GM19463 (cell line): ENCODE measurements at regions not wholly inside any gene's neighbourhood (a gene's known extent, or its start where the extent isn't known, plus 50 kb on each side); places are given as distances from the start of the nearest gene placed in this dataset.
"Not testable (repeated sequence)": the region's sequence is repeated elsewhere in the genome, so short reads cannot be mapped to it uniquely, and the experiment has no call there.

Experiments used
- ATAC-seq: cut with Tn5 transposase; IDR thresholded peaks from one replicate; pipeline ENCODE4 v1.9.1; 2021; ENCODE audit warnings: mild to moderate bottlenecking, moderate library complexity; ENCODE audit not compliant: unreplicated experiment

DNA sequence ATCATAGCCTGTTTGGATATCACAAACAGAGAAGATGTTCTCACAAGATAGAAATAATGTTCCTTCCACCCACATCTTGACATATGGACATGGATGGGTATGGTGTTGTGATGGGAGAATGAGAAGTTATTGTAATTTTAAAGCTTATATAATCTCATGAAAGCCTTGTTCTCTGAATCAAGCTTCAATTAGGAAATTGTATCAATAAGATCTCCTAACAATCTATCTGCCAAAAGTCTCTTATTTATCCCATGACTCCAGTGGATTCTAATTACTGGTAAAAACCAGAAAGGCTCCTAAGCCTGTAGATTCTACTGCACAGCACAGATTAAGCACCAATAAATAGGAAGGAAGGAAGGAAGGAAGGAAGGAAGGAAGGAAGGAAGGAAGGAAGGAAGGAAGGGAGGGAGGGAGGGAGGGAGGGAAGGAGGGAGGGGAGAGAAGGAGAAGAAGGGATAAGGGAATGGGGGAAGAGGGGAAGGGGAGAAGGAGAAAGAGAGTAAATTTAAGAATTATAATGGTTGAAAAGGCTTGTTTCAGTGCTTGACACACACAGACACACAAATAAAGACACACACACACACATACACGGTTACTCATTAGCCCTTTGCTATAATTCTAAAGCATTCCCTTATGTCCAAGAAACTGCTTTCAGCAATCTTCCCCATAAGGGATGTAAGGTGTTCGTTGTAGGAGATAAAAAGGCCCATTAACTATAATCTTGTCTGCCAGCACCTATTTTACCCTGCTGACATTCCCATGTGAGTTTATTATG is 258.0 kb upstream of the API5 start:
- ATAC-seq: no peak

- ATAC-seq: no peak
Measured at GRCh38 chr11:43067681-43068080, 244.1 kb upstream of the API5 start.

DNA sequence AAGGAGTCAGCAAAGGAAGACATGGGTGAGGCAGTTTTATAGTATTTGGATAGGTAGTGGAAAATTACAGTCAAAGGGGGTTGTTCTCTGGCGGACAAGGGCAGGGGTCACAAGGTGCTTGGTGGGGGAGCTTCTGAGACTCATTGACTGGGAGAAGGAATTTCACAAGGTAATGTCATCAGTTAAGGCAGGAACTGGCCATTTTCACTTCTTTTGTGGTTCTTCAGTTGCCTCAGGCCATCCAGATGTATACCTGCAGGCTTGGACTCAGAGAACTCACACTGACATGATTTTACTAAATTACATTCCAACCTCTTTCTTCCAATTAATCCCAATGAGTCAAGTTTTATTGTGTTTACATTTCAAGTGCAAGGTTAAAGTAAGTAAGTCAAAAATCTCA is 240.5 kb upstream of the API5 start:
- no peak for ATAC-seq

GRCh38 chr11:43072096-43072495 is 239.7 kb upstream of the API5 start:
- no peak for ATAC-seq

- ATAC-seq: no peak
Measured at GRCh38 chr11:43072911-43073310, 238.9 kb upstream of the API5 start.

- ATAC-seq: no peak
Measured at GRCh38 chr11:43074810-43075209, 237.0 kb upstream of the API5 start.

GRCh38 chr11:43101113-43101512 is 210.7 kb upstream of the API5 start:
- no peak for ATAC-seq

GRCh38 chr11:43116071-43116470 is 195.7 kb upstream of the API5 start:
- no peak for ATAC-seq

GRCh38 chr11:43119275-43119970 is 192.4 kb upstream of the API5 start:
- no peak for ATAC-seq

- no peak for ATAC-seq
Measured at GRCh38 chr11:43122546-43122945, 189.2 kb upstream of the API5 start.

- ATAC-seq: no peak
Measured at GRCh38 chr11:43123443-43123842, 188.4 kb upstream of the API5 start.

- no peak for ATAC-seq
Measured at GRCh38 chr11:43124272-43124935, 187.4 kb upstream of the API5 start.

DNA sequence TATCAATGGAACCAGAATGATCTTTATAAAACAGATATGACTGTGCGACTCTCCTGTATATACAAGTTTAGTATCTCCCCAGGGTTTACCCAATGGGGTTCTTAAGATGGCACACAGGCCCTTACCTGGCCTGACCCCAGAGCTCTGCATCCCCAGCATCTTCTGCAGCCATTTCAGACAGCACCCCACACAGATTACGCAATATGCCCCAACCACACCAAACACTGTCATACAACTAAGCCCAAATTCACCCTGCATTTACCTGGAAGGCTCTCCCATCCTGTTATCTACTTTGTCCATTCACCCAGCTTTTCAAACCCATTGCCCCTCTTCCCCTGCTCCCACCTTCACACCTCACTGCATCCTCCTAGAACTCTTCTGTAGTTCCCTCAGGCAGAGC is 182.5 kb upstream of the API5 start:
- no peak for ATAC-seq

DNA sequence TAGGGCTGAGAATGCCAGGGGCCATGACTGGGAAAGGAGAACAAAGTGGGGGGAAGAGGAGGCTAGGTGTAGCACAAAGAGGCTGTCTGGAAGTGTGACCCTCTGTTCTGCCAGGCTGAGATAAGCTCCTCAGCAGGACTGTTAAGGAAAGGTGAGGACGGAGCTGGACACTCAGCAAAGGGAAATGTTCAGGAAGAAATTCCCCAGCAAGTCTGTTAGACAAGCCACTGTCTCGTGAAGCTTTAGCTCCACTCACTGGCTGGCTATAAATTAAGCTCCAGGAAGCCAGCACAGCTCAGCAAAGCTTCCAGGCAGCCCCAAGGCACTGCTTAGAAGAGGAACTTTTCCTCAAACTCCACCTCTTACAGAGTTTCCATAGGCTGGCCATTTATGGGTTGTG is 181.2 kb upstream of the API5 start:
- ATAC-seq: no peak

DNA sequence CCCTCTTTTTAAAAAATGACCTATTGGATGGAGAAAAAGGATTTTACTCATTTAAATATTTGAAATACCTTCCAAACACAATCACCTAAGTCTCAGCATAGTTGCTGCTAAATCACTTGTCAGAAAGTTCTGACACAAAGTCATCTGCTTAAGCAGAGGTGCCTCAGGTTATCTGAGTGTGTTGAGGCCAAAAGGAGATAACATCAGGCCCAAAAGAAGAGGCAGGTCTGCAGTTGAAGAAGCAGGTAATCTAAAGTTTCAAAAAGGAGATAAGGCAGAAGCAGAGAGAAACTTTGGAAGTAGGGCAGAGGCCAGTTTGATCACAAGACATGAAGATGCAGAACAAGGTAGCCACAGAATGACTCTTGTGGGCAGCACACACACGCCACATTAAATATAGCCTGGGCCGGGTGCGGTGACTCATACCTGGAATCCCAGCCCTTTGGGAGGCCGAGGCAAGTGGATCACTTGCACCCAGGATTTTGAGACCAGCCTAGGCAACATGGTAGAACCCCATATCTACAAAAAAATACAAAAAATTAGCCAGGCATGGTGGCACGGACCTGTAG is 175.7 kb upstream of the API5 start:
- peak; percentile 83 for ATAC-seq

- ATAC-seq: no peak
Measured at GRCh38 chr11:43138621-43139140, 173.1 kb upstream of the API5 start.

- peak; percentile 89 for ATAC-seq
Measured at GRCh38 chr11:43145653-43146052, 166.1 kb upstream of the API5 start.

DNA sequence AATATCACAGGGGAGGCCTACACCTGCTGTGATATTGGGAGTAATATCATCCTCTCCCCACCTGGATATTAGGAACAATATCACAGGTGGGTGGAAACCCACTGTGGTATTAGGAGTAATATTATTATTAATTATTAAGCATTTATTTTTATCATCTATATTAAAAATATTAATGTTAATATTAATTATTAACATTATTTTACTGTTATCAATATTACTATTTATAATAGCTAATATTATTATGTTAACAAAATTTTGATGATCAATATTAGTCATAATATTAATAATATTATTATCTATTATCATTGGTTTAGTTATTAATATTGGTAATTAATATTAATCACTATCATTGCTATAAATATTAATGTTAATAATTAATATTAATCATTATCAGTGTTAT is 161.1 kb upstream of the API5 start:
- ATAC-seq: no peak

DNA sequence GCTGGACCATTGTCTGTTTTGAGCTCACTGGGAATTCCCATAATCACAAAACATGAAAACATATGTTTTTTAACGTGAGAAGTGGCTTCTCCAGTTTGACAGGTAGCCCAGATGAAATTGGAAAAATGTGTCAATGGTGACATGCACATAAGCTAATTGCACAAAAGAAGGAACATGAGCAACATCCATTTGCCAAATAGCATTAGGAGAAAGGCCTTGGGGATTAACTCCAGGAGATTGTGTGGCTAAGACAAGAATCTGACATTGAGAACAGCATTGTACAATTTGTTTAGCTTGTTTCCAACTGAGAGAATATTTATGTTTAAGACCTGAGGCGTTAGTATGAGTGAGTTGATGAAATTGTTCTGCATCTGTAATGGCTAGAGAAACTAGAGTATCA is 147.0 kb upstream of the API5 start:
- ATAC-seq: no peak

GRCh38 chr11:43165393-43165792 is 146.4 kb upstream of the API5 start:
- ATAC-seq: not testable (repeated sequence)

DNA sequence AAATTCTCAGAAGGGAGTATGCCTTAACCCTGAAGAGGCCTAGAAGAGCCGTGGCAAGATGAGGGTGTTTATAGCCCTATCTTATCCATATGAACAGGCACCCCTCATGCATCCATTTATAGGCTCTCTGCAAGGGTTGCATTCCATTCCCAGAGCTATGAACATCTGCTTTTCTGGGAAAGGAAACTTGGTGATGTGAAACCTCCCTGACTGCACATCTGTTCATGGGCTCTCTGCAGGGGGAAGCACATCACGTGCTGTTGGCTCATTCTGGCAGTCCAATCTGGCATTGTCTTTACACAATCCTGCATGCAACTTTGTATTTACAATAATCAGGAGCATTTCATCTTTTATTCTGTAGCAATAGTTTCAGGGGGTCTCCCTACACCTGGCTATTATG is 143.6 kb upstream of the API5 start:
- ATAC-seq: not testable (repeated sequence)
